AG04450 (cell line): ENCODE measurements at regions not wholly inside any gene's neighbourhood (a gene's known extent, or its start where the extent isn't known, plus 50 kb on each side); places are given as distances from the start of the nearest gene placed in this dataset.

Source experiments
- CTCF ChIA-PET: fragments of 300-600, 350-600 bp; formaldehyde crosslinking; extraction: SDS; loops from one replicate; lab custom pipeline; 2022; ENCODE audit warnings: antibody characterized with exemption, inconsistent platforms; lab: Charles Lee
- POLR2A ChIA-PET: fragments of 350-600 bp; formaldehyde crosslinking; extraction: SDS; loops from one replicate; lab custom pipeline; 2021; ENCODE audit warnings: antibody characterized with exemption, inconsistent platforms; lab: Yijun Ruan, JAX
- DNase-seq: peaks from one replicate; pipeline ENCODE4 v3.0.0-alpha.2; 2011; ENCODE audit warnings: low read depth, low spot score
- H3K27ac ChIP-seq: one replicate; pipeline ENCODE4 v1.5.1; 2012; ENCODE audit warnings: low read depth, low read length, control low read depth
- H3K27me3 ChIP-seq: one replicate; pipeline ENCODE4 v1.6.0; 2012; ENCODE audit warnings: low read length; ENCODE audit not compliant: control insufficient read depth, insufficient read depth
- H3K4me3 ChIP-seq: 2 replicates; pipeline ENCODE4 v1.5.1; 2011; ENCODE audit warnings: mild to moderate bottlenecking, low read depth, low read length, control low read depth
- H3K9me3 ChIP-seq: 2 replicates; pipeline ENCODE4 v1.5.1; 2012; ENCODE audit warnings: low read length; ENCODE audit not compliant: control insufficient read depth, insufficient read depth
- TF ChIP-seq, protein P1 (sequence below): IDR thresholded peaks from 2 replicates; pipeline ENCODE4 v1.5.1; 2011; ENCODE audit warnings: low read depth, low read length, control low read depth, inconsistent platforms

DNA sequence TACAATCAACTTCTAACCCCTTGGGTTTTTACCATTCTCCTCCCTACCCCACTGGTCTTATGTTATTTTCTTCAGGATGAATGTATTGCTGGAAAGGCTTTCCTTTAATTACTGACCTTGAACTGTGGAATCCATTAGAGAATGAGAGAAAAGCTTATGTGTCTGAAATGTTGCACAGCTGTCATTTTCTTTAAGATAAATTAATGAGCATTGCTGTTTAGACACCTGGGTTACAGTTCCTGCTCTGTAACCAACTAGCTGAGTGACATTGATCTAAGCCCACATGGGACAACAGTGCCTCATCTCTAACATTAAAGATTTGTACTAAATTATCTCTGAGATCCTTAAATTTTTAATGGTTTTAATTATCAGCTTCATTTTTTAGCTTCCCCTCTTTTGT lies 507.0 kb downstream of the TAF11L14 start:
- ChIA-PET CTCF (interaction anchor here (1.8 kb wide), 1 partner anchor 925 kb away, joined by 5 read pairs; no protein-coding TSS in a partner anchor), POLR2A (no interaction called here)
- TF ChIP-seq, protein P1, sequence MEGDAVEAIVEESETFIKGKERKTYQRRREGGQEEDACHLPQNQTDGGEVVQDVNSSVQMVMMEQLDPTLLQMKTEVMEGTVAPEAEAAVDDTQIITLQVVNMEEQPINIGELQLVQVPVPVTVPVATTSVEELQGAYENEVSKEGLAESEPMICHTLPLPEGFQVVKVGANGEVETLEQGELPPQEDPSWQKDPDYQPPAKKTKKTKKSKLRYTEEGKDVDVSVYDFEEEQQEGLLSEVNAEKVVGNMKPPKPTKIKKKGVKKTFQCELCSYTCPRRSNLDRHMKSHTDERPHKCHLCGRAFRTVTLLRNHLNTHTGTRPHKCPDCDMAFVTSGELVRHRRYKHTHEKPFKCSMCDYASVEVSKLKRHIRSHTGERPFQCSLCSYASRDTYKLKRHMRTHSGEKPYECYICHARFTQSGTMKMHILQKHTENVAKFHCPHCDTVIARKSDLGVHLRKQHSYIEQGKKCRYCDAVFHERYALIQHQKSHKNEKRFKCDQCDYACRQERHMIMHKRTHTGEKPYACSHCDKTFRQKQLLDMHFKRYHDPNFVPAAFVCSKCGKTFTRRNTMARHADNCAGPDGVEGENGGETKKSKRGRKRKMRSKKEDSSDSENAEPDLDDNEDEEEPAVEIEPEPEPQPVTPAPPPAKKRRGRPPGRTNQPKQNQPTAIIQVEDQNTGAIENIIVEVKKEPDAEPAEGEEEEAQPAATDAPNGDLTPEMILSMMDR = no peak
- no peaks in the 10 kb centered on the region; the same call in 1 of the 2 replicates for H3K9me3 ChIP-seq
- no peak for DNase-seq
- no peak overlapping the region for H3K4me3 ChIP-seq
- H3K27ac ChIP-seq = no peak overlapping the region
- H3K27me3 ChIP-seq = no peaks in the 10 kb centered on the region

DNA sequence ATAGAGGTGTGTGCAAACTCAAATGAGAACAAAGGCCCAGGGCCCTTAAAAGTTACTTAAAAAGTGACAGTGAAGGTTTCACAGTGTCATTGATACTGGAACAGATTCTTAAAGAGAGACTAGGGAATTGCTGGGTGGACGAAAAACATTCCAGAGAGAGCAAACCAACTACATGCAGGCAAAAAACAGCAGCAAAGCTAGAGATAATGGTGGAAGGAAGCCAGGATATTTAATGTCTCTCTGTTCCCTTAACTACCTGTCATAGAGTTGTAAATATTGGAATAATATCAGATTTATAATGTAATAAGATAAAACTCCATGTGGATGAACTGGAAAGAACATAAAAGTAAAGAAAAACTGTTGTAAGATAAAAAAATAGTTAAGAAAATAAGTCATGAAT lies 508.6 kb downstream of the TAF11L14 start:
- ChIA-PET POLR2A (no interaction called here), CTCF (no interaction called here)
- DNase-seq = no peak
- Histone ChIP-seq H3K4me3 (no peak overlapping the region), H3K9me3 (no peaks in the 10 kb centered on the region; the same call in 1 of the 2 replicates), H3K27ac (no peak overlapping the region), H3K27me3 (no peaks in the 10 kb centered on the region)
- TF ChIP-seq, protein P1 = no peak

DNA sequence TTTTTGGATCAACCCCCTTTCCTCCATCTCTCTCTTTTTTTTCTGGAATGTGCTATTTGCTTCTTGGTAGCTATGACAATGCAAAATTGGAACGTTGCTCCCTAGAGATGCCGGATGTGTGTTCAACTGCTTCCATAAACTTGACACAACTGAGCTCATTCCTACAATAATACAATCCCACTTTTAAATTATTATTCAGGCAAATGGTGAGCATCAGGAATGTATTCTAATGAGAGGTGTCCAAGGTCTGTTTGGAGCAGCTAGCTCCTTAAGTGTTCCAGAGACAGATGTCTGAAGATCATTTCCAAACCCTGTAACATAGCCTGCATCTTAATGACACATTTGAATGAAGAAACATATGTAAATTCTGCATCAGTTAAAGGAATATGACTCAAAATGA lies 518.4 kb downstream of the TAF11L14 start:
- Histone ChIP-seq H3K9me3 (no peaks in the 10 kb centered on the region; the same call in 1 of the 2 replicates), H3K27ac (no peak overlapping the region), H3K27me3 (no peaks in the 10 kb centered on the region), H3K4me3 (no peak overlapping the region)
- ChIA-PET CTCF (no interaction called here), POLR2A (no interaction called here)
- TF ChIP-seq, protein P1 = no peak
- DNase-seq = no peak

DNA sequence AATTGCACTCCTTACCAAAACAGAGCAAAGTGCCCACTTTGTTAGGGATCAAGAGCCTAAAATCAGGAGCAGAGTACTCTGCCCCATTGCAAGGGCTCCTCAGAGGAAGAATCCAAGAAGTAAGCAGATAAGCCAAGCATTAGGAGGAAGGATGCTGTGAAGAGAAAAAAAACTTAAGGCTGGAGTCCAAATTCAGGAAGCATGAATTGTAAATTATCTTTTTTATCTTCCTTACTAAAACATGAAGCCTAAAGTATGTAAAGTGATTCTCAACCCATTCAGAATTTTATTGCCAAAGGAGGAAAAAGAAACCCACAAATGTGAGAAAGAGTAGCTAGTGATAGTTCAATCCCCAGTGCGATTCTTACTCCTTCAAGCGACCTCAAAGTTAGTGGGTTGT lies 523.9 kb downstream of the TAF11L14 start:
- no peaks in the 10 kb centered on the region for H3K27me3 ChIP-seq
- TF ChIP-seq, protein P1 = no peak
- H3K4me3 ChIP-seq = no peak overlapping the region
- H3K27ac ChIP-seq = no peak overlapping the region
- peaks cover 6% of the 10 kb centered on the region; the same call in 1 of the 2 replicates for H3K9me3 ChIP-seq
- CTCF ChIA-PET = no interaction called here
- DNase-seq = no peak
- POLR2A ChIA-PET = no interaction called here

DNA sequence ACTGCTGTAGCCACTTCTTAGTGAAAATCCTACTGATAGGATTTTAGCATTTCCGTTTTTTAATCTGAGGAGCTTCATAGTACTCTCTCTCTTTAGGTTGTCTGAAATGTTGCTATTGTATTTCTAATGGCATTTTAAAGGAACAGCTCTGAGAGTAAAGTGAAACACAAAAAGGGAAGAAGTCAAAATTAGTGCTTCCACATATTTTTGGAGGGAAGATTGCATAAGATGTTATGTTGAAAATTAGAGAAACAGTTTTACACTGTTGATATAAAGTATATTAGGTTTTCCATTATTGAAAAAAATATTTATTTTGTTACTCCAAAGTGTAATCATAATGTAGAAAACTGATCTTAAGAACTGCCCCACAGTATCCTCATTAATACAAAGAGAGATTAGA lies 525.1 kb downstream of the TAF11L14 start:
- TF ChIP-seq, protein P1 = no peak
- DNase-seq = no peak
- Histone ChIP-seq H3K9me3 (peaks cover 8% of the 10 kb centered on the region; the same call in 1 of the 2 replicates), H3K4me3 (no peak overlapping the region), H3K27me3 (no peaks in the 10 kb centered on the region), H3K27ac (no peak overlapping the region)
- POLR2A ChIA-PET = no interaction called here
- CTCF ChIA-PET = no interaction called here
